ENCODE measurements at regions not wholly inside any gene's neighbourhood (a gene's known extent, or its start where the extent isn't known, plus 50 kb on each side); places are given as distances from the start of the nearest gene placed in this dataset.
A peak's percentile ranks its signal among the peaks of the same experiment; 100 is the strongest.

- DNase-seq (ENCODE audit: low read depth, low spot score): peak; percentile 7
Observed at GRCh38 chr7:98464558-98464940, 63.7 kb upstream of the BAIAP2L1 start.

- DNase-seq (ENCODE audit: low read depth, low spot score): no peak
Observed at GRCh38 chr7:98463837-98464557, 63.1 kb upstream of the BAIAP2L1 start.

- no peak for DNase-seq (ENCODE audit: low read depth, low spot score)
Observed at GRCh38 chr7:98462911-98463633, 62.2 kb upstream of the BAIAP2L1 start.

- no peak for DNase-seq (ENCODE audit: low read depth, low spot score)
Observed at GRCh38 chr7:98460902-98461301, 60.0 kb upstream of the BAIAP2L1 start.

- no peak for DNase-seq (ENCODE audit: low read depth, low spot score)
Observed at GRCh38 chr7:98459529-98459928, 58.6 kb upstream of the BAIAP2L1 start.

- no peak for DNase-seq (ENCODE audit: low read depth, low spot score)
Observed at GRCh38 chr7:98458090-98458875, 57.4 kb upstream of the BAIAP2L1 start.

GRCh38 chr7:98456866-98457265 is 56.0 kb upstream of the BAIAP2L1 start:
- no peak for DNase-seq (ENCODE audit: low read depth, low spot score)

- no peak for DNase-seq (ENCODE audit: low read depth, low spot score)
Observed at GRCh38 chr7:98452791-98453190, 51.9 kb upstream of the BAIAP2L1 start.
